ENCODE measurements at regions not wholly inside any gene's neighbourhood (a gene's known extent, or its start where the extent isn't known, plus 50 kb on each side); places are given as distances from the start of the nearest gene placed in this dataset.

GRCh38 chr12:125518074-125518473, 452.8 kb downstream of the AACS start:
- no peaks in the 10 kb centered on the region for H3K27me3 ChIP-seq
- H3K4me1 ChIP-seq = no peaks in the 10 kb centered on the region
- H3K4me3 ChIP-seq = no peak overlapping the region
- TF ChIP-seq CTCF (IDR thresholded peaks at IDR 0.05) = no peak
- intact Hi-C loops (cut with DNase I) = no loop called here
- no peak overlapping the region for H3K27ac ChIP-seq
- no peak for DNase-seq
- no peaks in the 10 kb centered on the region for H3K9me3 ChIP-seq
- H3K36me3 ChIP-seq = no peaks in the 10 kb centered on the region
- no peak for ATAC-seq

GRCh38 chr12:125519026-125519651, 453.9 kb downstream of the AACS start:
- intact Hi-C loops (cut with DNase I) = no loop called here
- no peaks in the 10 kb centered on the region for H3K27me3 ChIP-seq
- ATAC-seq = no peak

GRCh38 chr12:125525879-125526278, 460.6 kb downstream of the AACS start:
- intact Hi-C loops (cut with DNase I) = no loop called here
- no peak for TF ChIP-seq CTCF (IDR thresholded peaks at IDR 0.05)
- Histone ChIP-seq H3K27me3 (no peaks in the 10 kb centered on the region), H3K4me1 (no peaks in the 10 kb centered on the region), H3K9me3 (no peaks in the 10 kb centered on the region), H3K36me3 (no peaks in the 10 kb centered on the region), H3K27ac (no peak overlapping the region), H3K4me3 (no peak overlapping the region)
- ATAC-seq (no peak), DNase-seq (no peak)

More at GRCh38 chr12:125519026-125519651, 453.9 kb downstream of the AACS start:
- TF ChIP-seq CTCF (IDR thresholded peaks at IDR 0.05) = no peak
- H3K27ac ChIP-seq = no peak overlapping the region
- no peak for DNase-seq
- no peaks in the 10 kb centered on the region for H3K9me3 ChIP-seq
- H3K4me3 ChIP-seq = no peak overlapping the region
- H3K4me1 ChIP-seq = no peaks in the 10 kb centered on the region
- no peaks in the 10 kb centered on the region for H3K36me3 ChIP-seq

- Histone ChIP-seq H3K9me3 (no peaks in the 10 kb centered on the region), H3K27me3 (peaks cover 7% of the 10 kb centered on the region), H3K4me1 (no peaks in the 10 kb centered on the region), H3K27ac (no peak overlapping the region), H3K36me3 (no peaks in the 10 kb centered on the region), H3K4me3 (no peak overlapping the region)
- no peak for TF ChIP-seq CTCF (IDR thresholded peaks at IDR 0.05)
- no peak for DNase-seq
- no peak for ATAC-seq
- intact Hi-C loops (cut with DNase I) = no loop called here
These were observed 463.0 kb downstream of the AACS start for GRCh38 chr12:125528281-125528680.

- H3K4me3 ChIP-seq = no peak overlapping the region
- H3K36me3 ChIP-seq = no peaks in the 10 kb centered on the region
- intact Hi-C loops (cut with DNase I) = no loop called here
- ATAC-seq (no peak), DNase-seq (no peak)
- H3K4me1 ChIP-seq = no peaks in the 10 kb centered on the region
- H3K9me3 ChIP-seq = no peaks in the 10 kb centered on the region
- H3K27ac ChIP-seq = no peak overlapping the region
- H3K27me3 ChIP-seq = peaks cover 13% of the 10 kb centered on the region
- TF ChIP-seq CTCF (IDR thresholded peaks at IDR 0.05) = no peak
These were observed 465.0 kb downstream of the AACS start for GRCh38 chr12:125530201-125530600.

- Histone ChIP-seq H3K4me1 (no peaks in the 10 kb centered on the region), H3K36me3 (no peaks in the 10 kb centered on the region), H3K27me3 (peaks cover 13% of the 10 kb centered on the region), H3K9me3 (no peaks in the 10 kb centered on the region), H3K4me3 (no peak overlapping the region), H3K27ac (no peak overlapping the region)
- DNase-seq = no peak
- no peak for ATAC-seq
- TF ChIP-seq CTCF (IDR thresholded peaks at IDR 0.05) = no peak
- intact Hi-C loops (cut with DNase I) = no loop called here
These were observed 465.6 kb downstream of the AACS start for GRCh38 chr12:125530876-125531275.

Measured in upper lobe of right lung (tissue), 1 donor.